H1 (cell line): ENCODE measurements at regions not wholly inside any gene's neighbourhood (a gene's known extent, or its start where the extent isn't known, plus 50 kb on each side); places are given as distances from the start of the nearest gene placed in this dataset.

Source experiments
- CTCF ChIA-PET: fragments of 300-600 bp; sonication (Branson Sonifier 250); formaldehyde crosslinking; loops from one replicate; lab custom pipeline; 2021; ENCODE audit not compliant: partially characterized antibody; lab: Charles Lee
- POLR2A ChIA-PET: fragments of 300-600 bp; sonication (Branson Sonifier 250); formaldehyde crosslinking; loops from one replicate; lab custom pipeline; 2021; ENCODE audit warnings: inconsistent platforms; ENCODE audit not compliant: partially characterized antibody; lab: Charles Lee
- DNase-seq, 2 experiments: peaks; one replicate each; pipeline versions ENCODE4 v3.0.0 to v3.0.0-alpha.2; 2010 to 2022; ENCODE audit warnings: low spot score in 2 of 2, low read depth in 1 of 2, mixed read lengths in 1 of 2
- FAIRE-seq: peaks from 2 replicates; lab custom pipeline; 2011; peaks lifted over from hg19 to GRCh38; lab: Jason Lieb, UNC
- H2AFZ ChIP-seq: 2 replicates; pipeline ENCODE4 v1.8.1; 2012; ENCODE audit warnings: low read length, inconsistent platforms
- H2AK5ac ChIP-seq: 2 replicates; pipeline ENCODE4 v1.6.1; 2013; ENCODE audit warnings: low read depth, low read length
- H2BK120ac ChIP-seq: replicated peaks from 2 replicates; pipeline ENCODE3; 2013; ENCODE audit warnings: low read depth, low read length, inconsistent platforms
- H2BK12ac ChIP-seq: 2 replicates; pipeline ENCODE4 v1.6.1; 2013; ENCODE audit warnings: low read depth, low read length
- H2BK15ac ChIP-seq: 2 replicates; pipeline ENCODE4 v1.6.1; 2013; ENCODE audit warnings: low read length
- H2BK20ac ChIP-seq: 2 replicates; pipeline ENCODE4 v1.6.1; 2013; ENCODE audit warnings: low read length
- H2BK5ac ChIP-seq: 2 replicates; pipeline ENCODE4 v1.6.1; 2013; ENCODE audit warnings: low read depth, low read length
- H3K14ac ChIP-seq: 2 replicates; pipeline ENCODE4 v1.6.1; 2013; ENCODE audit warnings: inconsistent platforms; ENCODE audit not compliant: insufficient read length
- H3K18ac ChIP-seq: 2 replicates; pipeline ENCODE4 v1.6.1; 2013; ENCODE audit warnings: low read length; ENCODE audit errors: extremely low read depth
- H3K23ac ChIP-seq: 2 replicates; pipeline ENCODE4 v1.6.1; 2013; ENCODE audit warnings: inconsistent platforms; ENCODE audit not compliant: insufficient read length
- H3K23me2 ChIP-seq: 2 replicates; pipeline ENCODE4 v1.6.1; 2013; ENCODE audit warnings: low read depth, low read length
- H3K27ac ChIP-seq: 2 replicates; pipeline ENCODE4 v1.6.1; 2011; ENCODE audit warnings: low read depth, low read length, inconsistent platforms
- H3K27me3 ChIP-seq, 4 experiments: replicated peaks in 1 of 4; 1 replicate in 1 of 4; 2 replicates in 3 of 4; pipeline versions ENCODE4 v1.6.1 to v1.8.1; 2011 to 2013; ENCODE audit warnings: low read length in 3 of 4, mild to moderate bottlenecking in 3 of 4, inconsistent platforms in 2 of 4, mixed read lengths in 2 of 4, moderate library complexity in 1 of 4; ENCODE audit not compliant: control insufficient read depth in 3 of 4, insufficient read depth in 3 of 4; ENCODE audit errors: extremely low read depth in 1 of 4
- H3K36me3 ChIP-seq, 4 experiments: 2 replicates each; pipeline versions ENCODE4 v1.6.1 to v1.8.1; 2011 to 2013; ENCODE audit warnings: mild to moderate bottlenecking in 4 of 4, low read length in 3 of 4, moderate library complexity in 2 of 4, control low read depth in 1 of 4, inconsistent platforms in 1 of 4; ENCODE audit not compliant: insufficient read depth in 4 of 4, control insufficient read depth in 2 of 4
- H3K4ac ChIP-seq: replicated peaks from 2 replicates; pipeline ENCODE3; 2013; ENCODE audit warnings: low read length, low read depth, mixed read lengths, inconsistent platforms; ENCODE audit not compliant: insufficient read length
- H3K4me1 ChIP-seq, 4 experiments: replicated peaks in 1 of 4; 1 replicate in 1 of 4; 2 replicates in 3 of 4; pipeline versions ENCODE4 v1.6.1 to v1.8.1; 2011 to 2013; ENCODE audit warnings: low read length in 3 of 4, inconsistent platforms in 2 of 4, mixed read lengths in 1 of 4; ENCODE audit not compliant: insufficient read depth in 4 of 4, control insufficient read depth in 3 of 4
- H3K4me2 ChIP-seq, 2 experiments: 2 replicates each; pipeline versions ENCODE4 v1.6.1 to v1.8.1; 2011 to 2013; ENCODE audit warnings: low read depth in 2 of 2, low read length in 2 of 2, control low read depth in 1 of 2, inconsistent platforms in 1 of 2, mild to moderate bottlenecking in 1 of 2; ENCODE audit not compliant: insufficient read depth in 1 of 2
- H3K4me3 ChIP-seq, 4 experiments: fragments of 200-600, 300-600 bp in 1 of 4; sonication (generic), shearing (Covaris generic), sonication (Bioruptor Twin) in 1 of 4; 2 replicates each; pipeline versions ENCODE4 v1.5.1 to v1.8.1; 2011 to 2016; ENCODE audit warnings: low read length in 4 of 4, low read depth in 3 of 4, control low read depth in 2 of 4, inconsistent platforms in 2 of 4, mild to moderate bottlenecking in 2 of 4, mixed read lengths in 1 of 4, moderate library complexity in 1 of 4; ENCODE audit not compliant: insufficient read depth in 2 of 4; ENCODE audit errors: extremely low read depth in 1 of 4
- H3K56ac ChIP-seq: replicated peaks from 2 replicates; pipeline ENCODE3; 2013; ENCODE audit warnings: low read depth, mild to moderate bottlenecking, mixed read lengths, low read length, inconsistent platforms; ENCODE audit not compliant: insufficient read length
- H3K79me1 ChIP-seq: 2 replicates; pipeline ENCODE4 v1.6.1; 2013; ENCODE audit warnings: low read depth, low read length, control low read depth
- H3K79me2 ChIP-seq, 2 experiments: 2 replicates each; pipeline versions ENCODE4 v1.6.1 to v1.8.1; 2012 to 2013; ENCODE audit warnings: low read length in 2 of 2, mild to moderate bottlenecking in 2 of 2, inconsistent platforms in 1 of 2; ENCODE audit not compliant: insufficient read depth in 2 of 2, control insufficient read depth in 1 of 2
- H3K9ac ChIP-seq, 4 experiments: replicated peaks in 1 of 4; 1 replicate in 1 of 4; 2 replicates in 3 of 4; pipeline versions ENCODE4 v1.6.1 to v1.8.1; 2011 to 2013; ENCODE audit warnings: low read depth in 3 of 4, low read length in 3 of 4, control low read depth in 2 of 4, mild to moderate bottlenecking in 2 of 4, moderate library complexity in 2 of 4, inconsistent platforms in 1 of 4; ENCODE audit errors: extremely low read depth in 1 of 4
- H3K9me3 ChIP-seq, 2 experiments: 2 replicates each; pipeline versions ENCODE4 v1.6.1 to v1.8.1; 2012 to 2013; ENCODE audit warnings: mild to moderate bottlenecking in 2 of 2, moderate library complexity in 2 of 2, control low read depth in 1 of 2, inconsistent platforms in 1 of 2, low read depth in 1 of 2, low read length in 1 of 2, mixed read lengths in 1 of 2; ENCODE audit not compliant: insufficient read depth in 2 of 2
- H4K20me1 ChIP-seq, 2 experiments: replicated peaks in 1 of 2; 2 replicates each; pipeline versions ENCODE3 to v1.8.1; 2011 to 2013; ENCODE audit warnings: inconsistent platforms in 2 of 2, low read length in 2 of 2, mild to moderate bottlenecking in 1 of 2; ENCODE audit not compliant: insufficient read depth in 2 of 2, control insufficient read depth in 1 of 2
- H4K5ac ChIP-seq: 2 replicates; pipeline ENCODE4 v1.6.1; 2013; ENCODE audit warnings: low read length, low read depth, mixed read lengths, inconsistent platforms; ENCODE audit not compliant: insufficient read length
- H4K8ac ChIP-seq: 2 replicates; pipeline ENCODE4 v1.8.0; 2013; ENCODE audit warnings: mild to moderate bottlenecking, moderate library complexity, low read length, inconsistent platforms; ENCODE audit not compliant: insufficient read depth; ENCODE audit errors: extremely low read depth
- H4K91ac ChIP-seq: replicated peaks from 2 replicates; pipeline ENCODE3; 2013; ENCODE audit warnings: low read length, mixed read lengths, inconsistent platforms; ENCODE audit not compliant: insufficient read length
- EGR1 ChIP-seq: IDR thresholded peaks from 2 replicates; pipeline ENCODE4 v1.6.1; 2011; ENCODE audit warnings: low read depth, low read length, borderline replicate concordance
- FOSL1 ChIP-seq: IDR thresholded peaks from 2 replicates; pipeline ENCODE4 v1.6.1; 2011; ENCODE audit warnings: mild to moderate bottlenecking, low read depth, low read length, moderate library complexity; ENCODE audit not compliant: insufficient read depth
- GABPA ChIP-seq: IDR thresholded peaks from 2 replicates; pipeline ENCODE4 v1.6.1; 2011; ENCODE audit warnings: mild to moderate bottlenecking, low read length, moderate library complexity, borderline replicate concordance; ENCODE audit not compliant: insufficient read depth
- HDAC6 ChIP-seq: IDR thresholded peaks from one replicate; pipeline ENCODE4 v1.7.1; 2012; ENCODE audit warnings: low read depth, mild to moderate bottlenecking, inconsistent platforms, low read length, moderate library complexity
- KDM4A ChIP-seq: IDR thresholded peaks from one replicate; pipeline ENCODE4 v1.7.1; 2012; ENCODE audit warnings: low read depth, mild to moderate bottlenecking, moderate library complexity, low read length, inconsistent platforms; ENCODE audit not compliant: severe bottlenecking
- KDM5A ChIP-seq: fragments of 200-600 bp; IDR thresholded peaks from 2 replicates; pipeline ENCODE4 v1.7.1; 2012; ENCODE audit warnings: mild to moderate bottlenecking, low read length, inconsistent platforms, mixed read lengths
- MAFK ChIP-seq: IDR thresholded peaks from 2 replicates; pipeline ENCODE4 v1.6.1; 2012; ENCODE audit warnings: low read depth, mild to moderate bottlenecking, improper control_type of control experiment, low read length
- POLR2AphosphoS5 ChIP-seq: IDR thresholded peaks from 2 replicates; pipeline ENCODE4 v1.6.1; 2011; ENCODE audit warnings: low read depth, low read length
- POU5F1 ChIP-seq: IDR thresholded peaks from 2 replicates; pipeline ENCODE4 v1.6.1; 2011; ENCODE audit warnings: low read depth, mild to moderate bottlenecking, low read length, moderate library complexity
- RBBP5 ChIP-seq: IDR thresholded peaks from 2 replicates; pipeline ENCODE4 v1.7.1; 2012; ENCODE audit warnings: low read depth, mild to moderate bottlenecking, inconsistent platforms, low read length, moderate library complexity, borderline replicate concordance
- RNF2 ChIP-seq: fragments of 200-900, 300-1000 bp; sonication (generic); IDR thresholded peaks from 2 replicates; pipeline ENCODE4 v1.7.1; 2016; ENCODE audit warnings: borderline replicate concordance, low read depth, mild to moderate bottlenecking, antibody characterized with exemption, low read length; ENCODE audit not compliant: poor library complexity, severe bottlenecking; ENCODE audit errors: missing control alignments
- SIX5 ChIP-seq: IDR thresholded peaks from 2 replicates; pipeline ENCODE4 v1.6.1; 2011; ENCODE audit warnings: mild to moderate bottlenecking, low read depth, low read length
- WGBS, 2 experiments: shearing (Covaris generic) in 1 of 2; methylation state at CpG; one replicate each; pipeline versions ENCODE4 v1.1.6 to v1.1.7; 2013 to 2015; ENCODE audit warnings: low lambda C conversion rate in 2 of 2, mixed read lengths in 2 of 2, inconsistent platforms in 1 of 2, low coverage in 1 of 2, missing lambda C conversion rate in 1 of 2; ENCODE audit not compliant: insufficient replicate concordance in 2 of 2, insufficient coverage in 1 of 2, insufficient read length in 1 of 2; ENCODE audit errors: extremely low coverage in 1 of 2, missing lambda C conversion rate in 1 of 2; 5-methylcytosine and 5-hydroxymethylcytosine counted together
- TF ChIP-seq, protein P1 (sequence below): IDR thresholded peaks from 2 replicates; pipeline ENCODE4 v1.6.1; 2012; ENCODE audit warnings: low read length, inconsistent platforms

DNA sequence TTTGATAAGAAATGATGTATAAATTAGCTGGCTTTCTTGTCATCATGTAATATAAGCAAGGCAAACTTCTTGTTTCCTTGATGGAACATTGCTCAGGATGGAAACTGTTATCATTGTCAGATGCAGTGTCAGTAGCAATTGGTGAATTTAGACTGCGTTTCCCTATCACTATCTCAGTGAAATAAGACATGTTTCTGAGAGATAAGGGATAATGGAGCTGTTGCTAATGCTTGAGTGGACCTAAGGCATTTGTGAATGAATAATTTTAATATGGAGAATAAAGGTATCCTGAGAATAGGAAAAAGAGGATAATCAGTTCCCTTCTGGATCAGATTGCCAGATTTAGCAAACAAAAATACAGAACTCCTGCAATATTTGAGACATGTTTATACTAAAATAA, 160.9 kb downstream of the HLX start:
- CTCF ChIA-PET: interaction anchor here (0.6 to 0.9 kb wide), 2 partner anchors 139 to 631 kb away, joined by 3 to 4 read pairs; no protein-coding TSS in a partner anchor
- H3K18ac ChIP-seq: no peak overlapping the region
- TF ChIP-seq RNF2: no peak
- no peak for TF ChIP-seq GABPA
- TF ChIP-seq RBBP5: no peak
- no peak for TF ChIP-seq FOSL1
- TF ChIP-seq KDM4A: no peak
- no peak for TF ChIP-seq POU5F1
- no peak for TF ChIP-seq EGR1
- TF ChIP-seq, protein P1, sequence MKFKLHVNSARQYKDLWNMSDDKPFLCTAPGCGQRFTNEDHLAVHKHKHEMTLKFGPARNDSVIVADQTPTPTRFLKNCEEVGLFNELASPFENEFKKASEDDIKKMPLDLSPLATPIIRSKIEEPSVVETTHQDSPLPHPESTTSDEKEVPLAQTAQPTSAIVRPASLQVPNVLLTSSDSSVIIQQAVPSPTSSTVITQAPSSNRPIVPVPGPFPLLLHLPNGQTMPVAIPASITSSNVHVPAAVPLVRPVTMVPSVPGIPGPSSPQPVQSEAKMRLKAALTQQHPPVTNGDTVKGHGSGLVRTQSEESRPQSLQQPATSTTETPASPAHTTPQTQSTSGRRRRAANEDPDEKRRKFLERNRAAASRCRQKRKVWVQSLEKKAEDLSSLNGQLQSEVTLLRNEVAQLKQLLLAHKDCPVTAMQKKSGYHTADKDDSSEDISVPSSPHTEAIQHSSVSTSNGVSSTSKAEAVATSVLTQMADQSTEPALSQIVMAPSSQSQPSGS: no peak
- TF ChIP-seq MAFK: no peak
- no peak for TF ChIP-seq POLR2AphosphoS5
- TF ChIP-seq KDM5A: no peak
- TF ChIP-seq HDAC6: no peak
- TF ChIP-seq SIX5: no peak

More for the DNA sequence above, 160.9 kb downstream of the HLX start:
- DNase-seq: no peak
- no peak for FAIRE-seq
- H3K14ac ChIP-seq: no peak overlapping the region
- H2AFZ ChIP-seq: no peak overlapping the region
- no peak overlapping the region for H2BK120ac ChIP-seq
- H4K91ac ChIP-seq: no peak overlapping the region
- H3K4me1 ChIP-seq: peaks cover 0 to 9% (median 3%) of the 10 kb centered on the region in 4 experiments; a peak in 3 of 7 replicates
- H2BK5ac ChIP-seq: no peak overlapping the region
- H3K56ac ChIP-seq: no peak overlapping the region
- H4K20me1 ChIP-seq: no peaks in the 10 kb centered on the region
- POLR2A ChIA-PET: no interaction called here
- no peaks in the 10 kb centered on the region for H3K9me3 ChIP-seq
- H3K4ac ChIP-seq: no peak overlapping the region
- WGBS, 2 experiments: 100% methylated on average over 1 of the region's 1 CpG; no CpG with 5 or more reads in 1 of the 2 experiments
- H3K27me3 ChIP-seq: no peaks in the 10 kb centered on the region
- H3K4me2 ChIP-seq: no peak overlapping the region
- H3K9ac ChIP-seq: no peak overlapping the region
- H3K79me2 ChIP-seq: no peaks in the 10 kb centered on the region
- no peak overlapping the region for H2BK20ac ChIP-seq
- no peak overlapping the region for H4K5ac ChIP-seq
- H3K79me1 ChIP-seq: no peaks in the 10 kb centered on the region
- no peak overlapping the region for H2BK12ac ChIP-seq
- no peaks in the 10 kb centered on the region for H3K23me2 ChIP-seq
- H2BK15ac ChIP-seq: no peak overlapping the region
- H4K8ac ChIP-seq: no peak overlapping the region
- no peak overlapping the region for H3K23ac ChIP-seq
- no peak overlapping the region for H3K4me3 ChIP-seq
- no peak overlapping the region for H2AK5ac ChIP-seq
- no peaks in the 10 kb centered on the region for H3K36me3 ChIP-seq
- no peak overlapping the region for H3K27ac ChIP-seq
